GM12865 (cell line): ENCODE measurements at regions not wholly inside any gene's neighbourhood (a gene's known extent, or its start where the extent isn't known, plus 50 kb on each side); places are given as distances from the start of the nearest gene placed in this dataset.
"Not testable (repeated sequence)": the region's sequence is repeated elsewhere in the genome, so short reads cannot be mapped to it uniquely, and the experiment has no call there.

Source experiments
- DNase-seq: peaks from one replicate; pipeline ENCODE4 v3.0.0; 2010; ENCODE audit warnings: low read depth
- H3K4me3 ChIP-seq: 2 replicates; pipeline ENCODE4 v1.5.1; 2011; ENCODE audit warnings: mild to moderate bottlenecking, low read depth, low read length, control low read depth
- TF ChIP-seq, protein P1 (sequence below): IDR thresholded peaks from 2 replicates; pipeline ENCODE4 v1.5.1; 2011; ENCODE audit warnings: low read length, control low read depth, low read depth, inconsistent platforms; ENCODE audit not compliant: insufficient read depth; ENCODE audit errors: missing control alignments

DNA sequence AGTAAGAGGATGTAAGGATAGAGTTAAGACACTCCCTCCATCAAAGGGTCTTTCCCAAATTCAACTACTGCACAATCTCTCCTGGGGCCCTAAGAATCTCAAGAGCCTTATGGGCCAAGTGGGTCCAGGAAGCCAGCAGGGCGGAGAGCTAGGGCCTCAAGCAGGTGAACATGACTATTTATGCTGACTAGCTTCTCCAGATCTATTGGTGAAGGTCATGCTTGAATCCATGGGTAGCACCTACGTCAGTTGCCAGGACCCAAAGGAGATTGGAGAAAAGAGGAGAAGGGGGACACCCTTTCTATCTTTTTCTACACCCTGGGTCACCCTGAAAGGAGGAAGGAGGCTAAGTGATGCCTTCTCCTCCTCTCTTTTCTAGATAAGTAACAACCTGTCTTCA lies 534.2 kb upstream of the MIS18BP1 start:
- no peak overlapping the region for H3K4me3 ChIP-seq
- DNase-seq = no peak
- TF ChIP-seq, protein P1, sequence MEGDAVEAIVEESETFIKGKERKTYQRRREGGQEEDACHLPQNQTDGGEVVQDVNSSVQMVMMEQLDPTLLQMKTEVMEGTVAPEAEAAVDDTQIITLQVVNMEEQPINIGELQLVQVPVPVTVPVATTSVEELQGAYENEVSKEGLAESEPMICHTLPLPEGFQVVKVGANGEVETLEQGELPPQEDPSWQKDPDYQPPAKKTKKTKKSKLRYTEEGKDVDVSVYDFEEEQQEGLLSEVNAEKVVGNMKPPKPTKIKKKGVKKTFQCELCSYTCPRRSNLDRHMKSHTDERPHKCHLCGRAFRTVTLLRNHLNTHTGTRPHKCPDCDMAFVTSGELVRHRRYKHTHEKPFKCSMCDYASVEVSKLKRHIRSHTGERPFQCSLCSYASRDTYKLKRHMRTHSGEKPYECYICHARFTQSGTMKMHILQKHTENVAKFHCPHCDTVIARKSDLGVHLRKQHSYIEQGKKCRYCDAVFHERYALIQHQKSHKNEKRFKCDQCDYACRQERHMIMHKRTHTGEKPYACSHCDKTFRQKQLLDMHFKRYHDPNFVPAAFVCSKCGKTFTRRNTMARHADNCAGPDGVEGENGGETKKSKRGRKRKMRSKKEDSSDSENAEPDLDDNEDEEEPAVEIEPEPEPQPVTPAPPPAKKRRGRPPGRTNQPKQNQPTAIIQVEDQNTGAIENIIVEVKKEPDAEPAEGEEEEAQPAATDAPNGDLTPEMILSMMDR = no peak

DNA sequence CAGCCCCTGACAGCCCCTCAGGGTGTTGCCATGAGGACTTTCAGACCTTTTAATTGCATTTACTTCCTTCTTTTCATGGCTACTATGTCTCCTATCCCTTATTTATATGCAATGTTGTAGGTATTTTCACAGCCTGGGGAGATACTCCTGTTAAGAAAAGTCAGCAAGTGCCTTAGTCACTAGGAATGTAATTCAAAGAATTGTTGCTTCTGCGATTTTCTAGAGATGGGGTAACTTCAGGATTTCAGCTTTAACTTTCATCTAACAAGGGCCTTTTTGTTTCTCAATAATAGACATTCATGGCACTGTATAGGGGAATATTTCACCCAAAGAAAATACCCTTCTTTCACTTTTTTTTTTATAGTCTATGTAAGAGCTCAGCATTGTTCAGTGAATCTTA lies 533.3 kb upstream of the MIS18BP1 start:
- no peak for DNase-seq
- TF ChIP-seq, protein P1 = no peak
- no peak overlapping the region for H3K4me3 ChIP-seq

DNA sequence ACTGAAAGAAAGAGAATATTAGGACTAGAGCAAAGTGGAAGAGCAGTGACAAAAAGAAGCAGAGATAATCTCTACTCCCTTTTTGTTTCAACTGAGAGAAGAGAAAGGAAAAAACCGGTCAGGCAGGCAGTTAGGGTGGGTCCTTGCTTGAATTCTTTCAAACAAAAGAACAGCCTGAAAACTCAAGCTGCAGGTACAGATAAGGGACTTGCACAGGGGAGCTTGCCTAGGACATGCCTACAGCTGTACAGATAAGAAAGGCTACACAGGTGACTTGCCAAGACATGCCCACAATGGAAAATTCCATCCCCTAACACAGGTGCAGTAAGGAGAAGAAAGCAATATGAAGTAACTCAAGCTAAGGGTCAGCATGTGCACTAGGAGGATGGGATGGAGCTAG lies 532.2 kb upstream of the MIS18BP1 start:
- no peak overlapping the region for H3K4me3 ChIP-seq
- TF ChIP-seq, protein P1 = no peak
- DNase-seq = no peak

DNA sequence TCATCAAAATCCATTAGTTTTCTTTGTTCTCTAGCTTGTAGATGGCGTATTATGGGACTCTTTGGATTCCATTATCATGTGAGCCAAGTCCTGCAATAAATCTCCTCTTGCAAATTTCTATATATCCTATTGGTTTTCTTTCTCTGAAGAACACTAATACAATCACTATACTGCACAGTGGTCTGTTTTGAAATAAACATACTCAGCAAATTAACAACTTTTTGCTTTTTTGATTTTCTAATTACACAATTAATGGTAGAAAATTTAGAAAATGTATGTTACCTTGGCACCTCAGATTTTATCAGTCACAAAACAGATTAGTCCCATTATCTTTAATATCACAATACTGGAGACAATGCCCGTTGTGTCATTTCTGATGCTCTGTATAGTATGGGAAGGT lies 513.2 kb upstream of the MIS18BP1 start:
- H3K4me3 ChIP-seq = no peak overlapping the region
- no peak for DNase-seq
- TF ChIP-seq, protein P1 = no peak

DNA sequence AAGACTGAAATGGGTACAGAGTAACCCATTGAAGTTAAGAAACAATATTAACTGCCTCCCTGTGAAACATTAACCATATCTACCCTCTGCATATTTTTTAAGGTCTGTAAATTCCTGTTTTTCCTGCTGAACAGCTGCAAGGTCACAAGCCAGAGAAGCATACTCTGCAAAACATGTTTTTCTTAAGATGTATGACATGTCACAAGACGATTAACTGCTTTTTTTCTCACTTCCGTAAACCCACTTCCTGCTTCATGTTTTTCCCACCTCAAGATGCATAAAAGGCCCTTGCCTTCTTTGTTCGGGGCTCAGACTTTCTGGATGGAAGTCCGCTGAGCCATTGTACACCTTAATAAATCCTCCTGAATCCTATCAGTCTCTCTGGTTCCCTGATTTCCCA lies 504.7 kb upstream of the MIS18BP1 start:
- TF ChIP-seq, protein P1 = no peak
- no peak overlapping the region for H3K4me3 ChIP-seq
- DNase-seq = no peak

DNA sequence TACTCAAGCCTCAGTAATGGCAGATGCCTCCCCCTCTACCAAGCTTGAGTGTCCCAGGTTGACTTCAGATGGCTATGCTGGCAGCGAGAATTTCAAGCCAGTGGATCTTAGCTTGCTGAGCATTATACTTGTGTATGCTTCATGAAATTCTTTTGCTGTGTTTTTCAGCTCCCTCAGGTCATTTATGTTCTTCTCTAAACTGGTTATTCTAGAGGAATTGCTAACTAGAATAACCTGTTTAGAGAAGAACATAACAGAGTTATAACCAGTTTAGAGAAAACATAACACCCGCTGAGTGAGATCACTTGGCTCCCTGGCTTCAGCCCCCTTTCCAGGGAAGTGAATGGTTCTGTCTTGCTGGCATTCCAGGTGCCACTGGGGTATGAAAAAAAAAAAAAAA lies 503.4 kb upstream of the MIS18BP1 start:
- not testable (repeated sequence) for DNase-seq, H3K4me3 ChIP-seq

DNA sequence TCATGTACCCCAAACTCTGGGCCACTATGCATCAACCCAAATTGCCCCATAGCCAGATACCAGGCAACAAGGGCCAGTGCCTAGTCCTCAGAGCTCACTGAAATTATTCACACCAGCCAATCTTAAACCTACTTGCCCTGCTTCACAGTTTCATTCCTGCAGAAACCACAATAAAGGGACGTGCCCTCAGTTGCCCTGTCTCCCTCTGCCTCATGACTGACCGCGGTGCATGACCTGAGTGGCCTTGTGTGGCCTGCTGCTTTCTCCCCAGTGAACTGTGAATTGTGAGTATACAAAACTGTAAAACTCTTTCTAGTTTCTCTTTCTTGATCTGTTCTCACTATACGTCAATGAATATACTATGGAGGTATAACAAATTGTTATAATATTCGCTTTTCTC lies 490.9 kb upstream of the MIS18BP1 start:
- peak; percentile 24 for DNase-seq
- H3K4me3 ChIP-seq = no peak overlapping the region
- TF ChIP-seq, protein P1 = no peak
